Anterior cingulate cortex (tissue), 58 donors: ENCODE measurements at regions not wholly inside any gene's neighbourhood (a gene's known extent, or its start where the extent isn't known, plus 50 kb on each side); places are given as distances from the start of the nearest gene placed in this dataset.

Experiments
- DNase-seq, 58 donors: peaks; one replicate each; lab custom pipeline; 2025; lab: John Stamatoyannopoulos, UW

DNA sequence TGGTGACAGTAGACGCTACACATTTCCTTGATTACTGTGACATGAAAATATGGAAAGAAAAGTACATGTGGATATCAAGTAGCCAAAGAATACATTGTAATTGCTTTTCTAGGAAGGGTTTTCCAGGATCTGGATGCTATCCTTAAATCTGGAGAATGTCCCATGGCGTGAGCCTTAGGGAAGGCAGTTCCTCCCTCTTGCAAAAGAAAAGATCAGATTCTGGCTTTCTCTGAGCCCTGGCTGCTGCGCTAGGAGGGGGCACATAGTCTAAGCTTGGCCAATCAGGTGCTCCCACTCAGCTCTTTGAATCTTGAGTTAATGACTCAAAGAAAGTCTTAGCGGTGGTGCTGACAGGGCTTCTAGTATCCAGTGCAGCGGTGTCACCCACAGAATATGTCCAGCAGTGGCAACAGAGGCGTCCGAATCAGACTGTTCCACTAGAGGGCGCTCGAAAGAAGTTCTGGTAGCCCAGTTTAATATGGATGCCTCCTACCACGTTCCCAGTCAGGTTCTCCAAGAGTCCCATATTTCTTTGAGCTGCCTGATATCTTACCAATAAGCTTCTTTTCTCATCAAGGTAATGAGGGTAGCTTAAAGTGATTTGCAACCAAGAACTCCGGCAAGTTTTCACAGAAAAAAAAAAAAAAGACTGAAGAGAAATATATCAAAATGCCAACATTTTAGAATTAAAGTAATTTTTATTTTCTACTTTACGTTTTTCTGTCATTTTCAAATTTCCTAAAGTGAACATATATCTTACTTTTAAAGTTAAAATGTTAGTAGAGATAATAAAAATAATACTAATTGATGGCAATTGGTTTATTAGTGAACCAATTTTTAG is 213.4 kb upstream of the S100G start:
- peak in 45 of 58 donors; percentile 0 to 60 (median 13) for DNase-seq

DNA sequence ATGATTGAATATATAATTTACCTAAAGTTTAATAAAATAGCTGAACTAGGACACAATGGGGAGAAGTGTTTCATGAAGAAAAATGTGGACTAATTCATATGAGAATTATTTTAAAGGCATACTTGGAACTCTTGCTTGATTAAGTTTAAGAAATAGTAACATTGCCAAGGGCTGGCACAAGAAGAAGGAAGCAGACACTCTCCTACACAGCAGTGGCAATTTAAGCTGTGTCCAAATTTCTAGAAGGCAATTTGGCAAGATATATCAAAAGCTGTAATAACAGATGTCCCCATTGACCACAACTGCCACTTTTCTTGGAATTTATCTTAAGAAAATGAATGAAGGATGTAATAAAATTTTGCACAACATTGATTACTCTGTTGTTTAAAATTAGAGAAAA is 209.5 kb upstream of the S100G start:
- no peak for DNase-seq

DNA sequence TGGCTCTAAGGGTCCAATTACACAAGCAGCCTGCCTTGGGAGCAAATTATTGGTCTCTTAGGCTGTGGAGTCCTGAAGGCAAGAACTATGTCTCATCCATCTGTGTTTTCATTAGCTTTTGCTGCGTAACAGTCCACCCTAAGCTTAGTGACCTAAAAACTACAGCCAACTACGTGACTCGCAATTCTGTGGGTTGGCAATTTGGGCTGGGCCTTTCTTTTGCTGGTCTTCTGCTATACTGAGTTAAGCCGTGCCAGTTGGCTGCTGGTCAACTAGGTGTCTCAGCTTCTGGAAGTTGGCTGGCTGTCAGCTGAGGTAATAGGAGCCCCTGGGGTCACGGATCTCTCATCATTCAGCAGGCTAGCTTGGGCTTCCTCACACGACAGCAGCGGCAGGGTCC is 205.6 kb upstream of the S100G start:
- no peak for DNase-seq

DNA sequence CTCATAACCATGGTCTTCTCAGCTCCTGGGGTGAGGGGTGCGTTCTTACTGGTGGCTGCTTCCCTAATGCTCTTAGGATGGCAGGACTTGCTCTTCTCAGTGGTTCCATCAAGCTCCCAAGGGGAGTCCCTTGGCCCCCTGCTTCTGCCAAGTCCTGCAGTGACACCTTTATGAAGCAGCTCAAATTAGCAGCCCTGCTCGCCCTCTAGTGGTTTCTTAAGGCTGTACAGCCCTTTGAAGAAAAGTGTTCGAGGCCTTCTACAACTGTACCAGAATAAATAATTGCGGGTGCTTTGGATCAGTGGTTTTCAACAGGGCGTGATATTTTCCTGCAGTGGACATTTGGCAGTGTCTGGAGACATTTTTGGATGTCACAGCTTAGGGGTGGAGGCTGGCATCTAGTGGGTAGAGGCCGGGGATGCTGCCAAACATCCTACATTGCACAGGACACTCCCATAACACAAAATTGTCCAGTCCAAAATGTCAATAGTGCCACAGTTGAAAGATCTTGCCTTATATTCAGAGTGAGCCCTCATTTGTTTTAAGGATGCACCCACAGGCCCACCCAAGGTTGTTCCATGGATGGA is 204.7 kb upstream of the S100G start:
- peak in 4 of 58 donors; percentile 0 to 2 (median 1) for DNase-seq

DNA sequence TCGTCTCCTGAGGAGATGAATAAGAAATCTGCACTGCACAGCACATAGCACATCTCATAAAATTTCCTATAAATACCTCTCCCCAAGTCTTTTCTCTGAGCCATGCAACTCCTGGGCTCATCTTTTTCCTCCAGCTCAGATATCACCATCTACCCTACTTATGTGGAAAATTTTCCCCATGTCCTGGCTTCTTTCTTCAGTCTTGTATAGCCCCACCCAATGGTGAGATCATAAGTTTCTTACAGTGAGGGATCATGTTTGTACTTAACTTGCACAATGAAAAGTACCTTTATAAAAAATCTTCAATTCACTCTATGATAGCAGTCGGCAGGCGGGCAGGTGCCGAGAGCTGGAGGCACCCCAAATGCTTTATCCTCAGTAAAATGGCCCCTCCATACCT is 198.6 kb upstream of the S100G start:
- DNase-seq = no peak

DNA sequence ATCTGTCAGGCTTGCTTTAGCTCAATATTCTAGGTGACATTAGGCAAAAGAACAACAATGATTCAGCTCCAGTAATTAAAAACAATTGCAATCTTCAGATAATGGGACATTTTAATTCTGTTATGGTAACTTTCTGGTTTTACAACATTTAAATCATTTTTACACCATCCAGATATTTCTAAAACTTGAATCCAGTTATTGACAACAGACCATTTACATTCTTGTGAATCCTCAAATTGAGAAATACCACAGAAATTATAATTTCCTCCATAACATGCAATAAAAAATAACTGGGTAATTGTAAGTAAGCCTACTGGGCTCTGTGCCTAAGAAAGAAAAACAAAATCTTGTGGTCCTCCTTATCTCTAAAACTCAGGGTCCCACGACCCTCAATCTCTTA is 195.0 kb upstream of the S100G start:
- no peak for DNase-seq

DNA sequence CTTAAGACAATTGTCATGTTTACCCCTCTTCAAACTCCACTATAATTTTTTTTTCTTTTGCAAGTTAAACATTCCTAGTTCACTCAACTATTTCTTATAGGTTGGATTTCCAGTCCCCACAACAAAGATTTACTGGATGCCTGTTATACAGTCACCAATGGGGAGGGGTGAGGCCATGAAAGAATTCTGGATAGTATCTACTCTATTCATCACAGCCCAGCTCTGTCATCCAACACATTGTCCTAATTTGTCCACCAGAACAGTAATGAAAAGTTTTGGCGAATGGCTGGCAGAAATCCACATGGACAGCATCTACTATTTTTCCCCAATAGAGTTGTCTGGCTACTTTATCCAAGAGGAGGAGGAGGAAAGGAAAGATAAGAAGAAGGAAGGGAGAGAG is 192.7 kb upstream of the S100G start:
- no peak for DNase-seq

DNA sequence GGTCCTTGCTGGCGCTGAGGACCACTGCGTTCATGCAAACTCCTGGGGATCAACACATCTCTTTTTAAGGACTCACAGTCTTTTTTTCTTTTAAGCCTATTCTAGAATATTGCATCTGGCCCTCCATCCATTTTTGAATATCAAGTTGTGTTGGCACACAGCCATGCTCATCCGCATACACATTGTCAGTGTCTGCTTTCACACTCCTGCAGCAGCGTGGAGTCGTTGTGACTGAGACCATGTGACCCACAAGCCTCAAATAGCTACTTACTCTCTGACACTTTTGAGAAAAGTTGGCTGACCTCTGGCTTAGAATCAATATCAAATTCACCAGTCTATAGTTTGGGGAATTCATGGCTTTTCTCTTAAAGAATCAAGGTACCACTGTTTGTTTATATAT is 191.8 kb upstream of the S100G start:
- no peak for DNase-seq

DNA sequence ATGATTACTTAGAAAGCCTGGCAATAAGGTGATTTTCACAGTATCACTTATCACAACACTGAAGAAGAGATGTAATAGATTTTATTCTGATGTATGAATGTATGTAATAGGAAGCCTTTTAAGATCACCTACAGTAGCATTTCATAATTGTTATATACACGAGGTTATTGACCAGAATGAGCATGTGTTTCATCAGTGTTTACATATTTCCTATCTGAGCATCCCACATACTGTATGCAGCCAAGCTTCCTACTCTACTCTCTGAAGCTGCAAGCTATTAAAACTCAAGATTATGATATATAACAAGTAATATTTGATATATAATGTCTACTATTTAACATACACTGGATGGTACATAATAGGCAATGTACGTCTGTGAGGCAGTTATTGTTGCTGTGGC is 190.9 kb upstream of the S100G start:
- DNase-seq = no peak

DNA sequence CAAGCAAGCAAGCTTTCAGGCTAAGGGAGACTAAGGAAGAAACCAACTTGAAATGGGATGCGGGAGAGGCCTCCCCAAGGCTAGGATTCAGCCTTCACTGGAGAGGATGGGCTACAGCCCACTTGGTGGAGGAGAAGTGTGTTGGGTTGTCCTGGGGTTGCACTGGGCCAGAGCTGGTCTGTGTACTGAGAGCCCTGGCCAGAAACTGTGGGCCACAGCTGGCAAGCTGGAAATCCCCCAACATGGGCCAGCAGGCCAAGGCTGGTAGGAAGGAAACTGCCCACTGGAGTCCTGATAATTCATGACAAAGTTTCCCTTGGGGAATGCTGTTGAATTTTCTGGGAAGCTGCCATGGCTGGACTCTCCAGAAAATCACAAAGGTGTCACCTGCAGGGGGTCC is 188.0 kb upstream of the S100G start:
- no peak for DNase-seq

DNA sequence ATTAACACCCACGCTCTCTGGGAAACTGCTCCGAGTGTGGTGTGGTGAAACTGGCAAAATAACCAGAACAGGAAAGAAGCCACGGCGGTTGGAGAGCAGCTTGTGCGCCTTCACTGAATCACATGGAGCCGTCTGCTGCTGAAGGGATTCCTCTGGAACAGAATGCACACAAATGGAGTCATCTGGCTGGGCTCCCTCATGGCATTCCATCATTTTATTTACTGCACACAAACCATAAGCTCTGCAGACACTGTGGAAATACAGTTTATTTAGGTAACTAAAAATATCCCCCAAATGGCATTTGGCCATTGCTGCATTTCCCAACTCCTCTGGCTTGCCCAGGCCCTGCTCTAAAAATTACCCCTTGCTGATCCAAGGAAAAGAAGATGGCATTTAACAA is 187.0 kb upstream of the S100G start:
- peak in 21 of 58 donors; percentile 0 to 41 (median 4) for DNase-seq

DNA sequence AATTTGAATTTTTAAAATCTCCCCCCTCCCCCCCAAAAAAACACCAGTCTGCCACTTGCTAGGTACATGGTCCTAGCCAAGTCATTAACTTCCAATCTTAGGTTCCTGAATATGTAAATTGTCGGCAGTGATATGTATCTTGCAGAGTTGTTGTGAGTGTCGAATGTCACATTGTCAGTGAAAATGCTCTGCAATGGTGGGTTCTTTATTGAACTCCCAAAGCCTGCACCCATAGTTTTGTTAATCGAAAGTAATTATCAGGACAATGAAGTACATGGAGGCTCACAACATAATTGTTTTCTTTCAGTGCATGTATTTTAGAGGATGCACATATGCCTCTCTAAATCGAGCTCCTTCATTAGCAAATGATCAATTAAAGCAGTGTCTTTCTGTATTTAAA is 185.6 kb upstream of the S100G start:
- no peak for DNase-seq

DNA sequence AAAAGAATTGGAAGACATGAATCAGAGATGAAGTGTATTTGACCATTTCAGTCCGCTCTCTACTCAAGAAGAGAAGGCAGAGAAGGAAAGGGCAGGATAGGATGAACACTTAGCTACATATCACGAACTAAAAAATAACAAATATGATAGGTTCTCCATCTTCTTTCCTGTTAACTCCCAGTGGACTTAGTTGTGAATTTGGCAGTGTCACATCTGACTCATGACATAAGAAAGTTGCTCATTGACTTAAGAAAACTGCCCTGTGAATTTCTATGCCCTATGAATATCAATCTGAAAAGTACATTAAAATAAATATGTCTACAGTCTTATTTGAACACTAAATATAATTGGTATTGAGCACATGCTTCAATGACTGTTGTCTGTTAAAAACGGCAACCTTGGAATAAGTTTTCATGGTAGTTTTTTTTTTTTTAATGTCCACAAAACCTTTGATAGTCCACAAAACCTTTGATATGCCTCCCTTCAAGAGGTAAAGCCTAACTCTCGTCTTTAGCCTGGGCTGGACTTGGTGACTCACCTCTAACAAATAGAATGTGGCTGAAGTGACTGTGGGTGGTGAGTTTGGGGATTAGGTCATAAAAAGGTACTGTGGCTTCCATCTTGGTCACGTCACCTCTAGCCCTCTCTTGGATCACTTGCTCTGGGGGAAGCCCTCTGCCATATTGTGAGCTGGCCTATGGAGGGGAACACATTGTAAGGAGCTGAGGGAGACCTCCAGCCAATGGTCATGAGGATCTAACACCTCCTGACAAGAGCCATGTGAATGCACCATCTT is 184.7 kb upstream of the S100G start:
- no peak for DNase-seq

DNA sequence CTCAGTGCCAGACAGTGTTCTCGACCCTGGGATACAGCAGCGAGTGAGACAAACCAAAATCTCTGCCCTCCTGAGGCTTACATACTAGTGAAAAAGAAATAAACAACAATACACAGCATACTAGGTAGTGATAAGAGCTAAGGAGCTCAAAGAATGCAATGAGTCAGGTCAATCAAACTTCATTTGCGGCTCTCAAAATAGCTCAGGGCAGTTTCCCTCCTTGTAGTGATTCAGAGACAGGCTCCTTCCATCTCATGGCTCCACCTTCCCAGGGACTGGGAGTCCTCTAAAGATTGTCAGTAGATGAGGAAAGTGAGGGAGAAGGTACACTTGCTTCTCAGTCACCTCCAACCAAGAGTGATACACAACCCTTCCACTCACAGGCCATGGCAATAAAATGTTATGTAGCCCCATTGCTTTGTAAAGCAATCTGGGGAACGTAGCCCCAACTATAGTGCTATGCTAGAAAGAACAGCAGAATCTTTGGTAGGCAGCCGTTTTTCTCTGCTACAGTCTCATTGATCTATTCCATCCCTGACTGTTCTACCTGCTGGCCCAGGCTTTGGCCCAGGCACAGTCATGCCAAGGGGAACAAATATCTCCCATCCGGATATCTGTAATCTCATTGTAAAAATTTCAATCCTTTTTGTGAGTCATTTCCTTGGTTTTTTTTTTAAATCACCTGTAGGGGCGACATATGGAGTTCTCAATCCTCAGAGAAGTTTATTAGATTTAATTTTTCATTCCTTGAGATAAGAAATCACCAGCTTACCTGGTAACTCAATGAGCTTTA is 183.1 kb upstream of the S100G start:
- no peak for DNase-seq

DNA sequence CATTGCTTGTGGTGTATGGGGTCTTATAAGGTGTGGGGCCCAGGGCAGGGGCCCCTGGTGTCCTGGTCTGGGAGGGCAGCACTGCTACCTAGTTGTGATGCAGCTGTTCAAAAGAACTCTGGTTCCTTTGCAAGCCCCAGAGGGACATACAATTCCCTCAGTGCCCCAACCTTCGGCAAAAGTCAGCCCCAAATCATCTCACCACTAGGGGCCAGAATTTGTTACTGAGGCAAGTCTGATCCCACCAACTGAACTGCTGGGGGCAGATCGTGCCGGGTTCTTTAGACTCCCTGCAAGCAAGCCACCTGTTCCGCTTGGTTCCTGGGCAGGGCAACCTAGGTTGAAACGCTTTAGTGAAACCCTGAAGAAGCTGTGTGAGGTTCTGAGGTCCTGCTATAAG is 180.1 kb upstream of the S100G start:
- DNase-seq = no peak

DNA sequence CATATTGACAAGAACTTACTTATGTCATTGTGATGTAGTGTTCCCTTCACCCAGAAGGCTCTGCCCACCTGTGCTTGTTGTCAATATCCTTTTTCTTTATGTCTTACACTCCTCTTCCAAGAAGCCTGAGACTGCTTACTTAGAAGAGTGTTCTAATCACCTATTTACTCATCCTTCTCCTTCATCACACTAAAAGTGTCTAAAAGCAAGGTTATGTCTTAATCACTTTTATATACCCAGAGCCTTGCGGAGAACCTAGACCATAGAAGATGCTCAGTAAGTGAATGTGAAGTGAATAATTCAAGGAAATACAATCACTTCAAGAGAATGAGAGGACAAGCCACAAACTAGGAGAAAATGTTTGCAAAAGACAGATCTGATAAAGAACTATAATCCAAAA is 177.6 kb upstream of the S100G start:
- no peak for DNase-seq

DNA sequence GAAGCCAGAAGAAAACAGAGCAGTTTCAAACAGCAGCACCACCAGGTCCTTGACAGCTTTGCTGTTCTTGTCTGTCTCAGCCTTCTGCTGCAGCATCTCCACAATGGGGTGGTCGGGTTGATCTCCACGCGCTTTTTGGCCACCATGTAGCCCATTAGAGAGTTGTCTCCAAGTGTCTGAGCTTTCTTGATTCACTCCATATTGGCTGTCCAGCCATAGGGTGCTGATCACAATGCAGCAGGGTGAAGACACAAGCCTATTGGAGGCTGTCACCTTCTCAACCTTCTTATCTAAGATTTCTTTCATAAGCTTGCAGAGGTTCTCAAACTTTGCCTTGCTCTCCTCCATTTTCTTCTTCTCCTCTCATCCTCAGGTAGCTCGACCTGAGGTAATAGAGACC is 175.4 kb upstream of the S100G start:
- DNase-seq = no peak

DNA sequence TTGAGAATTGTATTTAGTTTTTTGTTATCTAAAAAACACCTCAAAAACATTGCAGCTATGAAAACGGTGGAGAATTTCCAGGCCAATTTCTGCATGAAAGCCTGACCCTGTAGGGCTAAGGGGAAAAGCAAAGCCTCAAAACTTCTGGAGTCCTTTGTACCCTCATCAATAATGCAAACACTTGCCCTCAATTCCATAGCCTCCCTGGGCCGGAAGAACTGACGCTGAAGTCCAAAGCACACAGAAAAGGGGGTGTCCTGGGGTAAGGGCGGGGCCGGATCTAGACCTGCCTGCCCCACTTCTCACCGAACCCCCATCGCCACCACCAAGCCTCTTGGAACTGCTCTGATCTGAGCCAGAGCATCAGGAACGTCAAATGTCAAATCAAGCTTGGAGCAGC is 173.9 kb upstream of the S100G start:
- DNase-seq = no peak

DNA sequence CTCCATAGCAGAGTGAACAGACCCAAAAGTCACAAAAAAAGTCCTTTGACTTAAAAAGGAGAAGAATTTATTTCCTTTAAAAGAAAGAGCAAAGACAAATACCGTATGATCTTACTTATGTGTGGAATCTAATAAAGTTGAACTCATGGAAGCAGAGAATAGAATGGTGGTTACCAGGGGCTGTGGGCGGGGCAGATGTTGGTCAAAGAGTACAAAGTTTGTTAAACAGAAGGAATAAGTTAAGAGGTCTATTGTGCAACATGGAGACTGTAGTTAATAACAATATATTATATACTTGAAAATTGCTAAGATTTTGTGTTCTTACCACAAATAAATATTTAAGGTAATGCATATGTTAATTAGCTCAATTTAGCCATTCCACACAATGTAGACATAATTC is 173.3 kb upstream of the S100G start:
- no peak for DNase-seq

DNA sequence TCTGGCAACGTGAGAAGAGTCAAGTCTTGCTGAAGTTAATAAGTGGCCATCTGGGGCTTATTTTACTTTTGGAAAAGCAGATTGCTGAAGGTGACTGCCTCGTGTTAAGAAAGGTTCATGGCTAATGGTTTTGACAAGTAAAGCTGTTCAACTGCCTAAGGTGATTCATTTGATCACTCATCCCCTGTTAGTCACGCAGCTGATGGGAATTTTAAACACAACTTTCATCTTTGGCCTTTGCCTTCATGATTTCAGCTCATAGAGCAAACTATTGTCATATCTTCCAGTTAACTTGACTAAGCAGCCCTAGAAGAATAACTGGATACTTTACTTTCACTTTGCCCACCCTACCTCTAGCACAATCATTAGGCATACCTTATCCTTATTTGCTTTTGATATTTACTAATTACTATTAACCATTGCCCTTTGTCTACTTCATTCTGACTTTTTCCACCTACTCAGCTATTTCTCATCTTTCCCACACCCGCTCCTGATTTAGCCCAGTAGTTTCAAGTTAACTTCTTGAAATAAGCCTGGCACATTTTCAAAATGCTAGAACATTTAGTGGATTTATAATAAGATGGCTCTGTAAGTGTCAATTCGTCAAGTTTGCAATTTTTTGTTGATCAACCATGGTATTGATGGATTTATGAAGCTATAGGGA is 170.6 kb upstream of the S100G start:
- no peak for DNase-seq
